ENCODE measurements at regions not wholly inside any gene's neighbourhood (a gene's known extent, or its start where the extent isn't known, plus 50 kb on each side); places are given as distances from the start of the nearest gene placed in this dataset.

DNA sequence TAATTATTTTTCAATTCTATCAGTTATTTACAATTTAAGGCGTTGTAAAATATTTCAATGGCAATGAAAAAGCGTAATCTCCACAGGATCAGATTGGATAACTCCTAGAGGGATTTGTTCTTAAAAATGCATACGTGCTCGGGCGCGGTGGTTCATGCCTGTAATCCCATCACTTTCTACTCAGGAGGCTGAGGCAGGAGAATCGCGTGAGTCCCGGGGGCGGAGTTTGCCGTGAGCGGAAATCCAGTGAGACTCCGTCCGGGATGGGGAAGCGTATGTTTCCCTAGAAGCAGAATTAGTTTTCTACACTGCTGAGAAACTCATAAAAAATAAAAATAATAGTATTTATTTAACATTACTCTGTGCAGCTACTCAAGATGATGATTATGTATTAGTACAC is 917.8 kb upstream of the PCDH20 start:
- H4K20me1 ChIP-seq (ENCODE audit: insufficient read depth, low read length), result no peaks in the 10 kb centered on the region
- ChIA-PET POLR2A (ENCODE audit: unreplicated experiment) (no interaction called here), CTCF (no interaction called here)
- no peak overlapping the region for H3K4me3 ChIP-seq (ENCODE audit: insufficient read depth, low read depth, low read length)
- H2BK15ac ChIP-seq (ENCODE audit: low read depth, low read length), result no peak overlapping the region
- H4K5ac ChIP-seq (ENCODE audit: low read depth, low read length), result no peak overlapping the region
- TF ChIP-seq, protein P1, sequence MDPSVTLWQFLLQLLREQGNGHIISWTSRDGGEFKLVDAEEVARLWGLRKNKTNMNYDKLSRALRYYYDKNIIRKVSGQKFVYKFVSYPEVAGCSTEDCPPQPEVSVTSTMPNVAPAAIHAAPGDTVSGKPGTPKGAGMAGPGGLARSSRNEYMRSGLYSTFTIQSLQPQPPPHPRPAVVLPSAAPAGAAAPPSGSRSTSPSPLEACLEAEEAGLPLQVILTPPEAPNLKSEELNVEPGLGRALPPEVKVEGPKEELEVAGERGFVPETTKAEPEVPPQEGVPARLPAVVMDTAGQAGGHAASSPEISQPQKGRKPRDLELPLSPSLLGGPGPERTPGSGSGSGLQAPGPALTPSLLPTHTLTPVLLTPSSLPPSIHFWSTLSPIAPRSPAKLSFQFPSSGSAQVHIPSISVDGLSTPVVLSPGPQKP (IDR thresholded peaks at IDR 0.05; ENCODE audit: borderline replicate concordance, low read depth, low read length), result no peak
- TF ChIP-seq BHLHE40 (IDR thresholded peaks at IDR 0.05; ENCODE audit: low read depth, low read length) (no peak), FOS (IDR thresholded peaks at IDR 0.05; ENCODE audit: low read depth, low read length) (no peak), CEBPB (IDR thresholded peaks at IDR 0.05; ENCODE audit: low read depth, low read length) (no peak), MAZ (IDR thresholded peaks at IDR 0.05; ENCODE audit: borderline replicate concordance, low read depth, low read length) (no peak), MXI1 (IDR thresholded peaks at IDR 0.05; ENCODE audit: borderline replicate concordance, low read depth, low read length) (no peak), SMC3 (IDR thresholded peaks at IDR 0.05; ENCODE audit: low read depth, low read length) (no peak), RFX5 (IDR thresholded peaks at IDR 0.05; ENCODE audit: low read depth, low read length) (no peak), NFE2L2 (IDR thresholded peaks at IDR 0.05; ENCODE audit: low read depth, low read length) (no peak), MAFK (IDR thresholded peaks at IDR 0.05; ENCODE audit: low read depth, low read length) (no peak), RCOR1 (IDR thresholded peaks at IDR 0.05; ENCODE audit: insufficient replicate concordance, low read length) (no peak), POLR2A (IDR thresholded peaks at IDR 0.05; ENCODE audit: low read depth, low read length) (no peak), CHD1 (IDR thresholded peaks at IDR 0.05; ENCODE audit: low read depth, low read length) (no peak)
- TF ChIP-seq, protein P2, sequence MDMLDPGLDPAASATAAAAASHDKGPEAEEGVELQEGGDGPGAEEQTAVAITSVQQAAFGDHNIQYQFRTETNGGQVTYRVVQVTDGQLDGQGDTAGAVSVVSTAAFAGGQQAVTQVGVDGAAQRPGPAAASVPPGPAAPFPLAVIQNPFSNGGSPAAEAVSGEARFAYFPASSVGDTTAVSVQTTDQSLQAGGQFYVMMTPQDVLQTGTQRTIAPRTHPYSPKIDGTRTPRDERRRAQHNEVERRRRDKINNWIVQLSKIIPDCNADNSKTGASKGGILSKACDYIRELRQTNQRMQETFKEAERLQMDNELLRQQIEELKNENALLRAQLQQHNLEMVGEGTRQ (IDR thresholded peaks at IDR 0.05; ENCODE audit: low read depth, low read length), result no peak
- TF ChIP-seq, protein P3, sequence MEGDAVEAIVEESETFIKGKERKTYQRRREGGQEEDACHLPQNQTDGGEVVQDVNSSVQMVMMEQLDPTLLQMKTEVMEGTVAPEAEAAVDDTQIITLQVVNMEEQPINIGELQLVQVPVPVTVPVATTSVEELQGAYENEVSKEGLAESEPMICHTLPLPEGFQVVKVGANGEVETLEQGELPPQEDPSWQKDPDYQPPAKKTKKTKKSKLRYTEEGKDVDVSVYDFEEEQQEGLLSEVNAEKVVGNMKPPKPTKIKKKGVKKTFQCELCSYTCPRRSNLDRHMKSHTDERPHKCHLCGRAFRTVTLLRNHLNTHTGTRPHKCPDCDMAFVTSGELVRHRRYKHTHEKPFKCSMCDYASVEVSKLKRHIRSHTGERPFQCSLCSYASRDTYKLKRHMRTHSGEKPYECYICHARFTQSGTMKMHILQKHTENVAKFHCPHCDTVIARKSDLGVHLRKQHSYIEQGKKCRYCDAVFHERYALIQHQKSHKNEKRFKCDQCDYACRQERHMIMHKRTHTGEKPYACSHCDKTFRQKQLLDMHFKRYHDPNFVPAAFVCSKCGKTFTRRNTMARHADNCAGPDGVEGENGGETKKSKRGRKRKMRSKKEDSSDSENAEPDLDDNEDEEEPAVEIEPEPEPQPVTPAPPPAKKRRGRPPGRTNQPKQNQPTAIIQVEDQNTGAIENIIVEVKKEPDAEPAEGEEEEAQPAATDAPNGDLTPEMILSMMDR (conservative IDR thresholded peaks at IDR 0.05; ENCODE audit: low read depth, low read length), result no peak
- DNase-seq, result no peak
- H2BK5ac ChIP-seq (ENCODE audit: low read depth, low read length, poor library complexity, severe bottlenecking), result no peak overlapping the region
- intact Hi-C loops (cut with micrococcal nuclease), result no loop called here
- H3K4me1 ChIP-seq (ENCODE audit: control insufficient read depth, insufficient read depth, low read length), result no peaks in the 10 kb centered on the region
- no peak overlapping the region for H3K27ac ChIP-seq (ENCODE audit: insufficient read depth, low read length)
- H3K79me1 ChIP-seq (ENCODE audit: low read depth in 1 of 2, low read length in 2 of 2), result no peaks in the 10 kb centered on the region
- H4K91ac ChIP-seq (ENCODE audit: insufficient read depth, low read depth, low read length), result no peak overlapping the region
- no peak overlapping the region for H2AK9ac ChIP-seq (replicated peaks; ENCODE audit: low read depth, low read length, poor library complexity)
- no peak overlapping the region for H3K4me2 ChIP-seq (ENCODE audit: low read depth, low read length)
- H3K9me3 ChIP-seq (ENCODE audit: control insufficient read depth, insufficient read depth, low read length), result no peaks in the 10 kb centered on the region
- no peak overlapping the region for H3K23ac ChIP-seq (ENCODE audit: low read depth, low read length)
- H3K4ac ChIP-seq (ENCODE audit: low read depth, low read length), result no peak overlapping the region
- no TSS peak for BruUV-seq (replicated peaks)
- dilution Hi-C loops (cut with HindIII; ENCODE audit: low sequenced_read_pairs, unreplicated experiment), result no loop called here
- in situ Hi-C loops (cut with MboI; ENCODE audit: low sequenced_read_pairs), result no loop called here
- H3K14ac ChIP-seq (replicated peaks; ENCODE audit: low read depth, low read length), result no peak overlapping the region
- no peak overlapping the region for H2AFZ ChIP-seq (replicated peaks; ENCODE audit: low read length, poor library complexity)
- no peak overlapping the region for H2BK20ac ChIP-seq (ENCODE audit: low read depth, low read length)
- WGBS, 2 experiments (ENCODE audit: extremely low coverage in 2 of 2, insufficient read length in 1 of 2), result 100% methylated on average over 1 of the region's 15 CpGs; no CpG with 5 or more reads in 1 of the 2 experiments
- no peak overlapping the region for H4K8ac ChIP-seq (ENCODE audit: low read depth in 2 of 2, low read length in 2 of 2)
- no peak overlapping the region for H3K56ac ChIP-seq (ENCODE audit: extremely low read depth, insufficient read depth, low read length)
- H3K27me3 ChIP-seq (ENCODE audit: control insufficient read depth, insufficient read depth, low read length), result no peaks in the 10 kb centered on the region
- H2BK120ac ChIP-seq (ENCODE audit: low read depth, low read length), result no peak overlapping the region
- no peak overlapping the region for H3K9ac ChIP-seq (ENCODE audit: low read depth, low read length)
- no peak overlapping the region for H3K18ac ChIP-seq (ENCODE audit: low read depth, low read length)
- no peak overlapping the region for H2AK5ac ChIP-seq (ENCODE audit: low read depth, low read length)
- ATAC-seq (ENCODE audit: low read depth), result no peak
- H3K9me1 ChIP-seq (ENCODE audit: insufficient read depth, low read length), result no peaks in the 10 kb centered on the region
- H3K36me3 ChIP-seq (ENCODE audit: control insufficient read depth, insufficient read depth, low read length), result no peaks in the 10 kb centered on the region
